GM18870 (cell line): ENCODE measurements at regions not wholly inside any gene's neighbourhood (a gene's known extent, or its start where the extent isn't known, plus 50 kb on each side); places are given as distances from the start of the nearest gene placed in this dataset.
"Not testable (repeated sequence)": the region's sequence is repeated elsewhere in the genome, so short reads cannot be mapped to it uniquely, and the experiment has no call there.

Experiments
- ATAC-seq: cut with Tn5 transposase; IDR thresholded peaks from one replicate; pipeline ENCODE4 v1.9.1; 2021; ENCODE audit warnings: moderate library complexity; ENCODE audit not compliant: unreplicated experiment

GRCh38 chr6:132060591-132060990, 109.4 kb upstream of the CCN2 start:
- no peak for ATAC-seq

GRCh38 chr6:132058975-132059374, 107.8 kb upstream of the CCN2 start:
- no peak for ATAC-seq

- no peak for ATAC-seq
Observed at GRCh38 chr6:132054525-132054924, 103.4 kb upstream of the CCN2 start.

GRCh38 chr6:132053511-132053910, 102.3 kb upstream of the CCN2 start:
- ATAC-seq, result no peak

GRCh38 chr6:132052096-132052495, 100.9 kb upstream of the CCN2 start:
- no peak for ATAC-seq

- ATAC-seq, result no peak
Observed at GRCh38 chr6:132045877-132046276, 94.7 kb upstream of the CCN2 start.

- no peak for ATAC-seq
Observed at GRCh38 chr6:132043148-132043547, 92.0 kb upstream of the CCN2 start.

GRCh38 chr6:132041706-132042105, 90.5 kb upstream of the CCN2 start:
- no peak for ATAC-seq

- ATAC-seq, result no peak
Observed at GRCh38 chr6:132028029-132028428, 76.9 kb upstream of the CCN2 start.

- ATAC-seq, result no peak
Observed at GRCh38 chr6:132025468-132025867, 74.3 kb upstream of the CCN2 start.

- no peak for ATAC-seq
Observed at GRCh38 chr6:132023490-132023889, 72.3 kb upstream of the CCN2 start.

- ATAC-seq, result no peak
Observed at GRCh38 chr6:132021552-132022375, 70.6 kb upstream of the CCN2 start.

- not testable (repeated sequence) for ATAC-seq
Observed at GRCh38 chr6:132020918-132021317, 69.7 kb upstream of the CCN2 start.

GRCh38 chr6:132020138-132020581, 69.0 kb upstream of the CCN2 start:
- no peak for ATAC-seq

GRCh38 chr6:132019586-132019985, 68.4 kb upstream of the CCN2 start:
- ATAC-seq, result no peak

- no peak for ATAC-seq
Observed at GRCh38 chr6:132017942-132018341, 66.8 kb upstream of the CCN2 start.

- no peak for ATAC-seq
Observed at GRCh38 chr6:132016396-132016795, 65.2 kb upstream of the CCN2 start.

- no peak for ATAC-seq
Observed at GRCh38 chr6:132011582-132011981, 60.4 kb upstream of the CCN2 start.

- ATAC-seq, result no peak
Observed at GRCh38 chr6:132009175-132009574, 58.0 kb upstream of the CCN2 start.

- no peak for ATAC-seq
Observed at GRCh38 chr6:132007474-132008190, 56.5 kb upstream of the CCN2 start.

GRCh38 chr6:132005178-132005577, 54.0 kb upstream of the CCN2 start:
- ATAC-seq, result no peak

- ATAC-seq, result no peak
Observed at GRCh38 chr6:132004668-132005067, 53.5 kb upstream of the CCN2 start.
